Thymus (tissue), 11 donors: ENCODE measurements at regions not wholly inside any gene's neighbourhood (a gene's known extent, or its start where the extent isn't known, plus 50 kb on each side); places are given as distances from the start of the nearest gene placed in this dataset.

Source experiments
- DNase-seq, 9 donors: peaks; one replicate each; pipeline ENCODE4 v3.0.0-alpha.2; 2013; ENCODE audit warnings: low spot score in 9 of 9, low read depth in 6 of 9, missing footprints in 1 of 9
- H3K27ac ChIP-seq, 2 donors: one replicate each; pipeline ENCODE4 v1.5.1; 2013; ENCODE audit warnings: control low read depth in 1 of 2, low read depth in 1 of 2, low read length in 1 of 2, mild to moderate bottlenecking in 1 of 2, moderate library complexity in 1 of 2
- H3K27me3 ChIP-seq, 2 donors: one replicate each; pipeline ENCODE4 v1.5.1; 2013; ENCODE audit warnings: low read length in 1 of 2; ENCODE audit not compliant: control insufficient read depth in 2 of 2, insufficient read depth in 1 of 2
- H3K36me3 ChIP-seq, 2 donors: one replicate each; pipeline ENCODE4 v1.5.1; 2013; ENCODE audit warnings: low read length in 1 of 2, mild to moderate bottlenecking in 1 of 2, moderate library complexity in 1 of 2; ENCODE audit not compliant: control insufficient read depth in 2 of 2, insufficient read depth in 2 of 2
- H3K4me1 ChIP-seq, 2 donors: one replicate each; pipeline ENCODE4 v1.5.1; 2013; ENCODE audit warnings: low read length in 2 of 2; ENCODE audit not compliant: control insufficient read depth in 2 of 2, insufficient read depth in 2 of 2
- H3K4me3 ChIP-seq, 2 donors: one replicate each; pipeline ENCODE4 v1.5.1; 2013; ENCODE audit warnings: low read length in 2 of 2, control low read depth in 1 of 2, mild to moderate bottlenecking in 1 of 2
- H3K9me3 ChIP-seq, 2 donors: one replicate each; pipeline ENCODE4 v1.5.1; 2013; ENCODE audit warnings: low read length in 1 of 2, mild to moderate bottlenecking in 1 of 2; ENCODE audit not compliant: control insufficient read depth in 2 of 2, insufficient read depth in 1 of 2
- WGBS: extraction: QIAGEN DNeasy Blood & Tissue Kit; methylation state at CpG from one replicate; pipeline ENCODE4 v1.1.7; 2013; 5-methylcytosine and 5-hydroxymethylcytosine counted together
- donor health status: healthy.

DNA sequence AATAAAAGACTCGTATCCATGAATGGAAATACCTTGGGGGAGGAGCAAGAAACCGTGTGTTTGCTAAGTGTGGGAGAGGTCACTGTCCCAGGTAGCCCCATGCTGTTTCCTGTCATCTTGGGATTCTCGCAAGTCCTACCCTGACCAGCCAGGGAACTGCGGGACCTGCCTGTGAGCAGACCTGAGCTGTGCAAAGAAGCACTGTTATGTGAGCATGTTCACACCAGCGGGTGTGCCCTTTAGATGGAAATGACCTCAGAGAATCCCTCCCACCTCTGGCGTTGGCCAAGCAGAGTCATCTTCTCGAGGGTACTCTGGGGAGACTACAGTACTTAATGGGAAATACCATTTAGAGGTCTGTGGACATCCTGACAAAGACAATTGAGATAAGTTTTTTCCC, 127.0 kb upstream of the MON1B start:
- Histone ChIP-seq H3K36me3 (no peaks in the 10 kb centered on the region), H3K4me3 (no peak overlapping the region), H3K27ac (no peak overlapping the region), H3K4me1 (no peaks in the 10 kb centered on the region), H3K27me3 (no peaks in the 10 kb centered on the region), H3K9me3 (no peaks in the 10 kb centered on the region)
- no peak for DNase-seq
- 85% methylated on average over 7 of the region's 7 CpGs for WGBS

DNA sequence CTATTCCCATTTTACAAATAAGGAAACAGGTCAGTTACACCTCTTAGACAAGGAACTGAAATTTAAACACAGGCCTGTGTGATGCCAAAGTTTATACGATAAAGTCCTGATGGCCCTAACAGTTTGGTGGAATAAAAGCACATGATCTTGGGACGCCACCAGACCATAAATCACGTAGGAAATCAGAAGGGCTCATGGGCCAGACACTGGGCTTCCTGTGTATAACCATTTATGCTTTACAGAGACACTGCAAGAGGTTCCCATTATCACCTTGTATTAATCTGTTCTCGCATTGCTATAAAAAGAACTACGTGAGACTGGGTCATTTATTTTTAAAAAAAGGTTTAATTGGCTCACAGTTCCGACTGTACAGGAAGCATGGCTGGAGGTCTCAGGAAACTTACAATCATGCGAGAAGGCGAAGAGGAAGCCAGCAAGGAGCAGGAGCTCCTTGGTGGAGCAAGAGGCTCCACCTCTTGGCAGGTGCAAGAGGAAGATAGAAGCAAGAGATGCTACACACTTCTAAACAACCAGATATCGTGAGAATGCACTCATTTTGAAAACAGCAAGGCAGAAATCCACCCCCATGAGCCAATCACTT, 124.0 kb upstream of the MON1B start:
- DNase-seq, result no peak
- Histone ChIP-seq H3K27me3 (no peaks in the 10 kb centered on the region), H3K4me1 (no peaks in the 10 kb centered on the region), H3K4me3 (no peak overlapping the region), H3K36me3 (no peaks in the 10 kb centered on the region), H3K27ac (no peak overlapping the region), H3K9me3 (no peaks in the 10 kb centered on the region)
- WGBS, result 43% methylated on average over 9 of the region's 9 CpGs

DNA sequence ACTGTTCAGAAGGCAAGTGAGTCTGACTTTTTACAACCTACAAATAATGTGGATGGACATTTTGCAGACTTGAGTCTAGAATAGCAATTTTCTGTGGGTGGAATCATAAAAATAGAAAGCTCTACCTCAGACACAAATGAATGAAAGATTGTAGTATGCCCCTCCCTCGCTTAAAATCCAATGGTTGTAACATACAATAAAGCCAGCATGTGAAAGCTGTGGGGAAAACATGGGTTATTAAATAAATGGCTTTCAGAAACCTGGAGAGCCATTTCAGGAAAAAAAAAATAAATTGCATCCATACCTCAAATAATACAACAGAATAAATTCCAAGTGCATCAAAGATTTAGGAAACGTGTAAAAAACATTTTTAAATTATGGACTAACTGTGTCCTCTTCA, 123.1 kb upstream of the MON1B start:
- H3K27ac ChIP-seq, result no peak overlapping the region
- H3K4me3 ChIP-seq, result no peak overlapping the region
- H3K27me3 ChIP-seq, result no peaks in the 10 kb centered on the region
- H3K36me3 ChIP-seq, result no peaks in the 10 kb centered on the region
- no peaks in the 10 kb centered on the region for H3K9me3 ChIP-seq
- WGBS, result 70% methylated on average over 2 of the region's 2 CpGs
- no peaks in the 10 kb centered on the region for H3K4me1 ChIP-seq
- no peak for DNase-seq

DNA sequence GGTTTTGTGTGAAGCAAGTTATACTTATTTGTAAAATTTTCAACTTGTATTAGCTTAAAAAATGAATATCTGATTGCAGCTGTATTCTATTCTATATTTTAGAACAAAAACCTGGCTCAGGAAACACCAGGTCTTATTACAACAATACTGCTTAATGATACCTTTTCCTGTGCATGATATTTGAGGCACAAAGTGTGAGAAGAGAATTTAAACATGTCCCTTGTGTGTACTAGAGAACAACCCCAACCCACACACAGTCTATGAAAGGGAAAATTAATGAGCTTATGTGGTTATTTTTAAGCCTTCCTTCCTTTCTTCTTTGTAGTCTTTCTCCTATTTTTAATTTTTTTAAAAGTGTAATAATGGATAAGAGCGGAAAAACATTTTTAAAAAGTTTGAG, 122.6 kb upstream of the MON1B start:
- Histone ChIP-seq H3K27ac (no peak overlapping the region), H3K36me3 (no peaks in the 10 kb centered on the region), H3K27me3 (no peaks in the 10 kb centered on the region), H3K9me3 (no peaks in the 10 kb centered on the region), H3K4me1 (no peaks in the 10 kb centered on the region), H3K4me3 (no peak overlapping the region)
- DNase-seq, result no peak
- WGBS, result 71% methylated on average over 1 of the region's 1 CpG

DNA sequence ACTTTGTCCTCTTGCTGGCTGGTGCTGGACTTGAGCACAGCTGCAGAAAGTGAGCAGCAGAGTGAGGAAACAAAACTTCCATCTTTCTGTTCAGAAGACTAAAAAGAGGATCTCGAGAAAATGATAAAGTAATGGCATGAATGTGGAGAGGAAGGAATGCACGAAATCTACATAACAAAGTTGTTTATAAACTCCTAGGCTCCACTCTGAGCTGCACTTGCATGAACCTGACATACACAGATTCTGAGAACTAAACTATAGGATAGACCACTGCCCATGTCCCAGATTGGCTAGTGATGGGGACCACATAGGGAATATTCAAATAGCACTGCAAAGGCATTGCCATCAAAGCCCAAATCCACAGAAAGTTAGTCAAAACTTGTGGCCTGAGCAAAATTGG, 121.1 kb upstream of the MON1B start:
- 82% methylated on average over 2 of the region's 2 CpGs for WGBS
- H3K9me3 ChIP-seq, result no peaks in the 10 kb centered on the region
- H3K36me3 ChIP-seq, result no peaks in the 10 kb centered on the region
- no peak overlapping the region for H3K4me3 ChIP-seq
- H3K27me3 ChIP-seq, result no peaks in the 10 kb centered on the region
- no peak overlapping the region for H3K27ac ChIP-seq
- H3K4me1 ChIP-seq, result no peaks in the 10 kb centered on the region
- DNase-seq, result no peak

DNA sequence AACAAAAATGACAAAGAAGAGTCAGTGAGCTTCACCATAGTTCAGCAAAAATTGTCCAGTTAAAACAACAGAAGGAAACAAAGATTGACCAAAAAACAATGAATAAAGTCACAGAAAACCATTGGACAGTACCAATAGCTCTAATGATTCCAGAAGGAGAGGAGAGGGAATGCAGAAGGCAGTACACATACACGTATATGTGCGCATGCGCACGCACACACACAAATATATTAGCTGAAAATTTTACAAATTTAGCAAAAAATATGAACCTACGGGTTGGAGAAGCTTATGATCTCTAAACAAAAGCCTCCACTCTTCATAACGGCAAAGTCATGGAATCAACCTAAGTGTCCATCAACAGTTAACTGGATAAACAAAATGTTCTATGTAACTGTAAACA, 120.3 kb upstream of the MON1B start:
- no peaks in the 10 kb centered on the region for H3K36me3 ChIP-seq
- no peak for DNase-seq
- H3K9me3 ChIP-seq, result no peaks in the 10 kb centered on the region
- WGBS, result 97% methylated on average over 6 of the region's 6 CpGs
- no peak overlapping the region for H3K27ac ChIP-seq
- H3K4me1 ChIP-seq, result no peaks in the 10 kb centered on the region
- no peaks in the 10 kb centered on the region for H3K27me3 ChIP-seq
- no peak overlapping the region for H3K4me3 ChIP-seq

DNA sequence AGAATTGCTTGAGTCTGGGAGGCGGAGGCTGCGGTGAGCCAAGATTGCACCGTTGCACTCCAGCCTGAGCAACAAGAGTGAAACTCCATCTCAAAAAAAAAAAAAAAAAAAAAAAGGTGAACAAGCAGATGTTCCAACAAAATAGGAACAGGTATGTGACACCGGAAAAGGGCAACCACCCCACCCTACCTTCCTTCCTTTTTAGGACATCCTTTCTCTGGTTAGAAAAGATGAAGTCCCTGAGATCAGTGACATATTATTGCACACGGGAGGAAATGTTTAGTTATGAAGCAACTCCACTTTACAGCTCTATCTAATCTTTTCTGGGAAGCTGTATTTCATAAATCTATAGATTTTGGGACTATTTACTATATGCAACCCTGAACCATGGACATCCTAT, 114.2 kb upstream of the MON1B start:
- no peaks in the 10 kb centered on the region for H3K4me1 ChIP-seq
- no peak overlapping the region for H3K27ac ChIP-seq
- no peaks in the 10 kb centered on the region for H3K27me3 ChIP-seq
- WGBS, result 81% methylated on average over 5 of the region's 5 CpGs
- no peaks in the 10 kb centered on the region for H3K9me3 ChIP-seq
- no peak overlapping the region for H3K4me3 ChIP-seq
- no peak for DNase-seq
- H3K36me3 ChIP-seq, result no peaks in the 10 kb centered on the region

DNA sequence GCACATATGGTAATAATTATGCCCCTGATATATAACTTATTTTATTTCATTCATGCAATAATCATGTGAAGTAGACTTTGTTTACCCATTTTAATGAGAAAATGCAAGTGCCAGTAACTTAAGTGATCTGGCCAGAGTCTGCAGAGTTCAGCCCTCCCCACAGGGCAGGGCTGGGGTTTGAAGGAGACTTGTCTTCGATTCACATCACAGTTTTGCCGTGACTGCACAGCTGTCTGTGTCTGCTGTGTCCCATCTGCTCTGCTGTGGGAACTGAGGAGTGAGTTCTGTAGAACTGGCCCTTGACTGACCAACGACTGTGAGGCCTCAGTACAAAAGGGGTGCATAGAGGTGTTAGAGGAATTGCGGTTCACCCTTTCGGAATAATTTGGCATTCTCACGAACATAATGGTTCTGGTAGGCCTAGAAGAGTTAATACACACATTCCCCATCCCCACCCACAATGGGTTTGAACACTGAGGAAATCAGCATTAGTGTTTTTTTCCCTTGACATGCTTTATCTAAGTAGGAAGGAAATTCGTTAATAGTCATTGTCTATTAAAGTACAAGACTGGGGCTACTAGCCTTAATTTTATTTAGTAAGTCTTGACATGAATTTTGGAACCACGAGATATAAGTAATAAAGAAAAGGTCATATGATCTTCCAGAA, 113.6 kb upstream of the MON1B start:
- H3K27me3 ChIP-seq, result no peaks in the 10 kb centered on the region
- no peaks in the 10 kb centered on the region for H3K4me1 ChIP-seq
- no peak overlapping the region for H3K4me3 ChIP-seq
- no peak for DNase-seq
- no peaks in the 10 kb centered on the region for H3K36me3 ChIP-seq
- WGBS, result 81% methylated on average over 8 of the region's 8 CpGs
- no peak overlapping the region for H3K27ac ChIP-seq
- no peaks in the 10 kb centered on the region for H3K9me3 ChIP-seq

DNA sequence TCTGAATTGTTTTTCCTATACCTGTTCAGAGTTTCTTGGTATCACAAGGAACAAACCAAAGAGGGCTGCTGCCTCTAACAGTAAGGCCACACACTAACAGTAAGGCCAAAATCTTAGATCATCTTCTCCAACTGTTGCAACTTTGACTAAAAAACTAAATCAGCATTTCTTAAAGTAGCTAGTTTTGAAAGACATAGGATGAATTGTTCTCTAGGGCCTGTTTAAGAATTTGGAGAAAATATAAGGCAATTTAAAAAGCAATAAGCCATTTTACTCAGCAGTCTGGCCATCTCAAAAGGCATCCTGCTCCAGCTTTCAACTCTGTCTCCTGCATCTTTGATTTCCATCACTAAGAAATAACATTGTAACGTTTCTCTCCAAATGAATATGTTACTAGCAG, 105.0 kb upstream of the MON1B start:
- Histone ChIP-seq H3K4me1 (no peaks in the 10 kb centered on the region), H3K27ac (no peak overlapping the region), H3K27me3 (no peaks in the 10 kb centered on the region), H3K36me3 (no peaks in the 10 kb centered on the region), H3K4me3 (no peak overlapping the region), H3K9me3 (no peaks in the 10 kb centered on the region)
- WGBS, result 86% methylated on average over 1 of the region's 1 CpG
- no peak for DNase-seq
